GM19328 (cell line): ENCODE measurements at regions not wholly inside any gene's neighbourhood (a gene's known extent, or its start where the extent isn't known, plus 50 kb on each side); places are given as distances from the start of the nearest gene placed in this dataset.

ENCODE experiments used
- ATAC-seq: cut with Tn5 transposase; IDR thresholded peaks from one replicate; pipeline ENCODE4 v1.9.1; 2021; ENCODE audit warnings: mild to moderate bottlenecking, moderate library complexity; ENCODE audit not compliant: unreplicated experiment

- no peak for ATAC-seq
Observed at GRCh38 chr22:48894064-48894671, 933.5 kb downstream of the BRD1 start.

- no peak for ATAC-seq
Observed at GRCh38 chr22:48893288-48894063, 934.2 kb downstream of the BRD1 start.

GRCh38 chr22:48892578-48893287, 934.9 kb downstream of the BRD1 start:
- ATAC-seq: no peak

- ATAC-seq: no peak
Observed at GRCh38 chr22:48891688-48892577, 935.7 kb downstream of the BRD1 start.

GRCh38 chr22:48890693-48891554, 936.7 kb downstream of the BRD1 start:
- ATAC-seq: no peak

GRCh38 chr22:48889887-48890692, 937.6 kb downstream of the BRD1 start:
- ATAC-seq: no peak

- no peak for ATAC-seq
Observed at GRCh38 chr22:48889209-48889830, 938.4 kb downstream of the BRD1 start.

GRCh38 chr22:48888466-48889208, 939.0 kb downstream of the BRD1 start:
- no peak for ATAC-seq

GRCh38 chr22:48887394-48888332, 940.0 kb downstream of the BRD1 start:
- ATAC-seq: no peak

- ATAC-seq: no peak
Observed at GRCh38 chr22:48886604-48887393, 940.9 kb downstream of the BRD1 start.

GRCh38 chr22:48885919-48886305, 941.8 kb downstream of the BRD1 start:
- ATAC-seq: no peak

GRCh38 chr22:48885271-48885918, 942.3 kb downstream of the BRD1 start:
- no peak for ATAC-seq

- no peak for ATAC-seq
Observed at GRCh38 chr22:48884786-48885185, 942.9 kb downstream of the BRD1 start.

GRCh38 chr22:48884324-48884723, 943.3 kb downstream of the BRD1 start:
- ATAC-seq: no peak

- ATAC-seq: no peak
Observed at GRCh38 chr22:48883211-48883960, 944.3 kb downstream of the BRD1 start.
